ENCODE measurements at regions not wholly inside any gene's neighbourhood (a gene's known extent, or its start where the extent isn't known, plus 50 kb on each side); places are given as distances from the start of the nearest gene placed in this dataset.
A peak's percentile ranks its signal among the peaks of the same experiment; 100 is the strongest.
"Not testable (repeated sequence)": the region's sequence is repeated elsewhere in the genome, so short reads cannot be mapped to it uniquely, and the experiment has no call there.

GRCh38 chr21:35197191-35197590, 148.1 kb upstream of the RUNX1 start:
- Histone ChIP-seq H3K27me3 (ENCODE audit: low read length) (no peaks in the 10 kb centered on the region; the same call in 1 of the 2 replicates), H2AFZ (ENCODE audit: low read length) (no peak overlapping the region)
- DNase-seq, result no peak

GRCh38 chr21:35196128-35196527, 147.0 kb upstream of the RUNX1 start:
- no peaks in the 10 kb centered on the region for H4K20me1 ChIP-seq (ENCODE audit: insufficient read depth, low read depth, low read length)
- H3K36me3 ChIP-seq (ENCODE audit: insufficient read depth, low read length), result no peaks in the 10 kb centered on the region
- no peak for DNase-seq
- no peaks in the 10 kb centered on the region for H3K9me2 ChIP-seq (replicated peaks; ENCODE audit: insufficient read depth, low read length)
- no peak overlapping the region for H3K9ac ChIP-seq (ENCODE audit: low read length)
- H3K27ac ChIP-seq (ENCODE audit: low read length), result no peak overlapping the region
- H2AFZ ChIP-seq (ENCODE audit: low read length), result no peak overlapping the region
- no peak overlapping the region for H3K4me2 ChIP-seq (ENCODE audit: low read depth, low read length, poor library complexity, severe bottlenecking)
- no peaks in the 10 kb centered on the region for H3K9me3 ChIP-seq (ENCODE audit: low read length)
- H3K4me3 ChIP-seq (ENCODE audit: low read length), result no peak overlapping the region
- H3K4me1 ChIP-seq (ENCODE audit: low read length), result peaks cover 11% of the 10 kb centered on the region
- H3K27me3 ChIP-seq (ENCODE audit: low read length), result no peaks in the 10 kb centered on the region; the same call in 1 of the 2 replicates
- no peaks in the 10 kb centered on the region for H3K79me2 ChIP-seq (ENCODE audit: low read length)

More at GRCh38 chr21:35197191-35197590, 148.1 kb upstream of the RUNX1 start:
- H3K4me3 ChIP-seq (ENCODE audit: low read length), result no peak overlapping the region
- H3K27ac ChIP-seq (ENCODE audit: low read length), result no peak overlapping the region
- H3K9me3 ChIP-seq (ENCODE audit: low read length), result no peaks in the 10 kb centered on the region
- peaks cover 8% of the 10 kb centered on the region for H3K4me1 ChIP-seq (ENCODE audit: low read length)
- no peaks in the 10 kb centered on the region for H3K9me2 ChIP-seq (replicated peaks; ENCODE audit: insufficient read depth, low read length)
- no peaks in the 10 kb centered on the region for H3K36me3 ChIP-seq (ENCODE audit: insufficient read depth, low read length)
- H3K9ac ChIP-seq (ENCODE audit: low read length), result no peak overlapping the region
- H3K4me2 ChIP-seq (ENCODE audit: low read depth, low read length, poor library complexity, severe bottlenecking), result no peak overlapping the region
- H3K79me2 ChIP-seq (ENCODE audit: low read length), result no peaks in the 10 kb centered on the region
- H4K20me1 ChIP-seq (ENCODE audit: insufficient read depth, low read depth, low read length), result no peaks in the 10 kb centered on the region

GRCh38 chr21:35195232-35195631, 146.1 kb upstream of the RUNX1 start:
- H3K9ac ChIP-seq (ENCODE audit: low read length), result no peak overlapping the region
- no peaks in the 10 kb centered on the region for H3K9me2 ChIP-seq (replicated peaks; ENCODE audit: insufficient read depth, low read length)
- no peaks in the 10 kb centered on the region for H3K36me3 ChIP-seq (ENCODE audit: insufficient read depth, low read length)
- no peak overlapping the region for H3K4me2 ChIP-seq (ENCODE audit: low read depth, low read length, poor library complexity, severe bottlenecking)
- H3K4me1 ChIP-seq (ENCODE audit: low read length), result peaks cover 20% of the 10 kb centered on the region
- H4K20me1 ChIP-seq (ENCODE audit: insufficient read depth, low read depth, low read length), result no peaks in the 10 kb centered on the region
- H3K79me2 ChIP-seq (ENCODE audit: low read length), result no peaks in the 10 kb centered on the region
- no peak overlapping the region for H2AFZ ChIP-seq (ENCODE audit: low read length)
- H3K9me3 ChIP-seq (ENCODE audit: low read length), result no peaks in the 10 kb centered on the region
- H3K4me3 ChIP-seq (ENCODE audit: low read length), result no peak overlapping the region
- H3K27me3 ChIP-seq (ENCODE audit: low read length), result no peaks in the 10 kb centered on the region; the same call in 1 of the 2 replicates
- no peak overlapping the region for H3K27ac ChIP-seq (ENCODE audit: low read length)
- DNase-seq, result no peak

GRCh38 chr21:35191754-35192153, 142.7 kb upstream of the RUNX1 start:
- H3K27ac ChIP-seq (ENCODE audit: low read length), result no peak overlapping the region
- H3K4me1 ChIP-seq (ENCODE audit: low read length), result peaks cover 43% of the 10 kb centered on the region
- no peaks in the 10 kb centered on the region for H3K9me3 ChIP-seq (ENCODE audit: low read length)
- no peaks in the 10 kb centered on the region for H3K79me2 ChIP-seq (ENCODE audit: low read length)
- H3K4me3 ChIP-seq (ENCODE audit: low read length), result no peak overlapping the region
- no peaks in the 10 kb centered on the region for H3K9me2 ChIP-seq (replicated peaks; ENCODE audit: insufficient read depth, low read length)
- no peaks in the 10 kb centered on the region for H3K36me3 ChIP-seq (ENCODE audit: insufficient read depth, low read length)
- no peaks in the 10 kb centered on the region for H4K20me1 ChIP-seq (ENCODE audit: insufficient read depth, low read depth, low read length)
- H2AFZ ChIP-seq (ENCODE audit: low read length), result no peak overlapping the region
- H3K4me2 ChIP-seq (ENCODE audit: low read depth, low read length, poor library complexity, severe bottlenecking), result no peak overlapping the region
- no peak for DNase-seq
- H3K27me3 ChIP-seq (ENCODE audit: low read length), result no peaks in the 10 kb centered on the region; the same call in 1 of the 2 replicates
- no peak overlapping the region for H3K9ac ChIP-seq (ENCODE audit: low read length)

DNA sequence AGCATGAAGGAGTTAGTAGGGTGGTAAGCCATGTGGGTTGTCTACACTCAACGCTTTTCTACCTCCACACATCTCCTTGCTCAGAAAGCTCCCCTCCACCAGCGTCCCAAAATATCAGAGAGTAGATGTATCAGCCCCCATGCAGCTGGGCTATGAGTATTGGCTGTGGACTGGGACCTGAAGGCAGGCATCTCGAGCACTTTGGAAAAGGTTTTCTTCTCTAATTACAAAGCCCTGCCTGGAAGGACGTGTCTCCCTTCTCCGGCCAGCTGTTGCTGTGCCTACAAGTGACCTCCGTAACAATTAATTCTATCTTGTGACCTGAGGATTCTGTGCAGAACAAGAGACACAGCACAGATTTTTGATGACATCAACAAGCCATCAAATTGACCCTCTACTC, 142.0 kb upstream of the RUNX1 start:
- DNase-seq, result no peak
- Histone ChIP-seq H4K20me1 (ENCODE audit: insufficient read depth, low read depth, low read length) (no peaks in the 10 kb centered on the region), H3K36me3 (ENCODE audit: insufficient read depth, low read length) (no peaks in the 10 kb centered on the region), H2AFZ (ENCODE audit: low read length) (no peak overlapping the region), H3K4me1 (ENCODE audit: low read length) (peaks cover 43% of the 10 kb centered on the region), H3K27ac (ENCODE audit: low read length) (no peak overlapping the region), H3K27me3 (ENCODE audit: low read length) (no peaks in the 10 kb centered on the region; the same call in 1 of the 2 replicates), H3K9ac (ENCODE audit: low read length) (no peak overlapping the region), H3K4me3 (ENCODE audit: low read length) (no peak overlapping the region), H3K79me2 (ENCODE audit: low read length) (no peaks in the 10 kb centered on the region), H3K9me3 (ENCODE audit: low read length) (no peaks in the 10 kb centered on the region), H3K4me2 (ENCODE audit: low read depth, low read length, poor library complexity, severe bottlenecking) (no peak overlapping the region), H3K9me2 (replicated peaks; ENCODE audit: insufficient read depth, low read length) (no peaks in the 10 kb centered on the region)

DNA sequence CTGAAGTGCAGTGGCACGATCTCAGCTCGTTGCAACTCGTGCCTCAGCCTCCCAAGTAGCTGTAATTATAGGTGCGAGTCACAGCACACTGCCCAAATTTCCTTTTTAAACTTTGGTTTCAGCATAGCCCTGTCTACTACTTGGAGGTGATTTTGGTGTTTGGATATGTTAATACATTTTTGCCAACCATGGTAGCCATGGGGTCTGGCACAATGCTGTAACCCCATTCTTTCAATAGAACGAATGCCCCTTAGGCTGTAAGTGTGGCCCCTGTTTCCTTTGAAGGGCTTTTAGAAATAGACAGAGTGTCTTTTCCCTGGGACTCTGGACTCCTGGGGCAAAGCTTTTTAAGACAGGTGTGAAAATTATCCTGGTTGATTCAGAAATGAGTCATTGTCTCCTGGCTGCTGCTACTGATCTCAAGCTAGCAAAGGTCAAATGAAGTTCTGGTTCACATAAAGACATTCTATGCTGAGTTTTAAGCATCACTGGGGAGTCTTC, 141.1 kb upstream of the RUNX1 start:
- no peaks in the 10 kb centered on the region for H4K20me1 ChIP-seq (ENCODE audit: insufficient read depth, low read depth, low read length)
- DNase-seq, result no peak
- H3K27ac ChIP-seq (ENCODE audit: low read length), result peak overlapping the region; percentile 91
- H3K9ac ChIP-seq (ENCODE audit: low read length), result peak overlapping the region; percentile 44; the same call in 1 of the 2 replicates
- H3K4me1 ChIP-seq (ENCODE audit: low read length), result peaks cover 43% of the 10 kb centered on the region
- peak overlapping the region; percentile 28; the same call in 1 of the 2 replicates for H2AFZ ChIP-seq (ENCODE audit: low read length)
- peak overlapping the region; percentile 78 for H3K4me2 ChIP-seq (ENCODE audit: low read depth, low read length, poor library complexity, severe bottlenecking)
- H3K4me3 ChIP-seq (ENCODE audit: low read length), result peak overlapping the region; percentile 38
- no peaks in the 10 kb centered on the region for H3K79me2 ChIP-seq (ENCODE audit: low read length)
- H3K9me2 ChIP-seq (replicated peaks; ENCODE audit: insufficient read depth, low read length), result no peaks in the 10 kb centered on the region
- no peaks in the 10 kb centered on the region for H3K27me3 ChIP-seq (ENCODE audit: low read length)
- no peaks in the 10 kb centered on the region for H3K9me3 ChIP-seq (ENCODE audit: low read length)
- H3K36me3 ChIP-seq (ENCODE audit: insufficient read depth, low read length), result no peaks in the 10 kb centered on the region

DNA sequence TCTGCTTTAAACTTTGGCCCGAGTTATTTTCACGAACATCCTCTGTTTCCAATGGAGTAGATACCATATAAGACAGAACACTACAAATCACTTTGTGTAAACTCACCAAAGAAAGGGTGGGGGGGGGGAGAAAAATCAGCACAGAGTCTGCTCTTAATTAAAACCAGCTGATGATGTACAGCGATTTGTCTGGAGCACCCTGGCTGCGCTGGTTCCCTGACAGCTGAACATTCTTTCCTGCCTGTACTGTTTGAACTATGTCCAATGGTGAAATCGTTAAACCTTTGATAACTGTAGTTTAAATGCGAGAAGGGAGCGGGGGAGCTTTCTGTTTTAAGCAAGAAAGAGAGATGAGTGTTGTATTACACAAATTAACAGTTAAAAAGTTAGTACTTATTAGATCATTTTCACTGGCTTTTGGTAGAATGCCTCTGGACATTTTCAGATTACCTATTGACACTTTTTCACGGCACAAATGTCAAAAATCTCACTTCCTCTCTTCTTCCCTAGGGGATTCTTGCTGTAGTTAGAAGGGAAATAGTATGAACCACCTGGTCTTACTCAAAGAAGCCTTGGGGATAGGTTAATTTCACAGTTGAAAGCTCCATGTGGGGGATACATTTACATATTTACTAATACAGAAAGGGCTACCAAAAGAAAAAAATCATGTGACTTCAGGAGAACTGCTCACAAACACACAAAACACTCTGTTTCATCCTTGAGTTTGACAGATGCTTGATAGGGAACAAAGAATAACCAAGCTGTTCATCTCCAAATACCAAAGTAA, 140.2 kb upstream of the RUNX1 start:
- no peaks in the 10 kb centered on the region for H3K79me2 ChIP-seq (ENCODE audit: low read length)
- DNase-seq, result peak; percentile 94
- H3K27ac ChIP-seq (ENCODE audit: low read length), result peak overlapping the region; percentile 91
- peak overlapping the region; percentile 78 for H3K4me2 ChIP-seq (ENCODE audit: low read depth, low read length, poor library complexity, severe bottlenecking)
- H4K20me1 ChIP-seq (ENCODE audit: insufficient read depth, low read depth, low read length), result no peaks in the 10 kb centered on the region
- H2AFZ ChIP-seq (ENCODE audit: low read length), result no peak overlapping the region
- H3K27me3 ChIP-seq (ENCODE audit: low read length), result no peaks in the 10 kb centered on the region
- H3K4me3 ChIP-seq (ENCODE audit: low read length), result peak overlapping the region; percentile 38
- H3K36me3 ChIP-seq (ENCODE audit: insufficient read depth, low read length), result no peaks in the 10 kb centered on the region
- peaks cover 45% of the 10 kb centered on the region for H3K4me1 ChIP-seq (ENCODE audit: low read length)
- H3K9ac ChIP-seq (ENCODE audit: low read length), result peak overlapping the region; percentile 52
- H3K9me3 ChIP-seq (ENCODE audit: low read length), result no peaks in the 10 kb centered on the region
- no peaks in the 10 kb centered on the region for H3K9me2 ChIP-seq (replicated peaks; ENCODE audit: insufficient read depth, low read length)

- not testable (repeated sequence) for H3K79me2 ChIP-seq (ENCODE audit: low read length); H4K20me1 ChIP-seq (ENCODE audit: insufficient read depth, low read depth, low read length); H3K9me2 ChIP-seq (replicated peaks; ENCODE audit: insufficient read depth, low read length); H3K4me3 ChIP-seq (ENCODE audit: low read length); H3K4me2 ChIP-seq (ENCODE audit: low read depth, low read length, poor library complexity, severe bottlenecking); H3K27me3 ChIP-seq (ENCODE audit: low read length); H2AFZ ChIP-seq (ENCODE audit: low read length); H3K27ac ChIP-seq (ENCODE audit: low read length); H3K9ac ChIP-seq (ENCODE audit: low read length); H3K9me3 ChIP-seq (ENCODE audit: low read length); DNase-seq; H3K36me3 ChIP-seq (ENCODE audit: insufficient read depth, low read length)
- H3K4me1 ChIP-seq (ENCODE audit: low read length), result peaks cover 11% of the 10 kb centered on the region
Observed at GRCh38 chr21:35183389-35183788, 134.3 kb upstream of the RUNX1 start.
